ENCODE measurements at regions not wholly inside any gene's neighbourhood (a gene's known extent, or its start where the extent isn't known, plus 50 kb on each side); places are given as distances from the start of the nearest gene placed in this dataset.

GRCh38 chr10:25852364-25852941 is 81.6 kb upstream of the MYO3A start:
- TF ChIP-seq CTCF (IDR thresholded peaks at IDR 0.05) (no peak), POLR2A (IDR thresholded peaks at IDR 0.05) (no peak)
